MV-4-11 (cell line): ENCODE measurements at regions not wholly inside any gene's neighbourhood (a gene's known extent, or its start where the extent isn't known, plus 50 kb on each side); places are given as distances from the start of the nearest gene placed in this dataset.

Experiments
- DNase-seq: peaks from one replicate; lab custom pipeline; 2025; lab: John Stamatoyannopoulos, UW

DNA sequence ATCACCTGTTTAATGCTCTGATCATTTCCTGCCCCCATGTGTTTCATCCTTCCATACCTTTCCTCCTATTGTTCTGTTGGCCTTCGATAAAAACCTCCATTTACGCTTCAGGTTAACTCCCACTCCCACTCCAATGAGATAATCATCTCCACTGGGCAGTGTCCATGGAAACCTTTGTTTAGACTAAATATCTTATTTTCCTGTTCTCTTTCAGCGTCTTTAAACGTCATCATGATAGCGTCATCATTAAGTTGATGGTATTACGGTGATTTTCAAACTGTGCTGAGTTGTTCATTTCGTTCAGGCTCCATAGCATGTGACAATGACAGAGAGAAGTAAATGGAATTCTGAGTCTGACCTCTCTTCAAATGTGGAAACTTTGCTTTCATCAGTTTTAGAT, 970.5 kb upstream of the SLC35B3 start:
- no peak for DNase-seq

DNA sequence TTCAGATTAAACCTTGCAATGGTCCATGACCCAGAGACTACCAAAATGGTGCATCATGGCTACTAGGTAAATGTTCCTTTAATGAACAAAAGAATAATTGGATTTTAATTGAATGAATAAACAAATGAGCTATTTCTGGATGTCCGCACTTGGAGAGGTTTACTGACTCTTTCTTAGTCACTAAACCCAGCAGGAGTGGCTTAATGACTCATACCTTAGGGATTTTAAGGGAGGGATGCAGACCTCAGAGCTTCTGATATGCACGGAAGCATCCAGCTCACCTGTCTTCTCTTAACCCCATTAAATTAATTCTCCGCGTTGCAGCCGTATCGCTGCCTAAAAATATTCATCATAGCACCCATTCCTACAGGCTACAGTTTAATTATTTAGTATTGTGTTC, 970.0 kb upstream of the SLC35B3 start:
- no peak for DNase-seq

DNA sequence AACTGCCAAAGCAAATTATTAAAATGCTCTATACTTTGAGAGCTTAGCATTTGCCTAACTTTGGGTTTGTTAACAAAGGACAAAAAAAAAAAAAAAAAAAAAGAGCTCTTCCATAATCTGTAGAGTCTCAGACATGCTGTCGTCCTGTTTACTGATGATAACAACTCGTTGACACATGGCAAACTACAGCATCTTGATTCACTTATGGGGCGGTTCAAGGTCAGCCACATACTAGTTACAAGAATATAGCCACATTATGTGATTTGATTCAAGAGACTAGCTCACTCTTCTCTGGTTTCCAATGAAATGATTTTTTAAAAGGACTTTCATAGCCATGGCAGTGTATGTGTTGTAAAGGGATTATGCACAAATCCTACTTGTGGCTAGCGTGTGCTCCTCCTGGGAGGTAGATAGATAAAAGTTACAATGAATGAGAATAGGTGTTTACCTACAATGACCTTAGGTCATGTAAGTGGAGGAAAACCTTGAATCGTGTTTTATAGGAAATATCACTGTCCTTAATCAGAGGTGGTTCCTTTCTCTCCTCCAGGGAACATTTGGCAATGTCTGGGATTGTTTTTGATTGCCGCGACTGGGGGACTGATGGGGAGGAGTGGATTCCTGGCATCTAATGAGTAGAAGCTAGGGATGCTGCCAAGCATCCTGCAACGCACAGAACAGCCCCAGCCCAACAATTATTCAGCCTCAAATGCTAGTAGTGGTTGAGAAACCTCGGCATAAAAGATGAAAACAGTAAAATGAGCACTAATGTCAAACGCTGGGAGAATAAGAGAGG, 969.2 kb upstream of the SLC35B3 start:
- no peak for DNase-seq

DNA sequence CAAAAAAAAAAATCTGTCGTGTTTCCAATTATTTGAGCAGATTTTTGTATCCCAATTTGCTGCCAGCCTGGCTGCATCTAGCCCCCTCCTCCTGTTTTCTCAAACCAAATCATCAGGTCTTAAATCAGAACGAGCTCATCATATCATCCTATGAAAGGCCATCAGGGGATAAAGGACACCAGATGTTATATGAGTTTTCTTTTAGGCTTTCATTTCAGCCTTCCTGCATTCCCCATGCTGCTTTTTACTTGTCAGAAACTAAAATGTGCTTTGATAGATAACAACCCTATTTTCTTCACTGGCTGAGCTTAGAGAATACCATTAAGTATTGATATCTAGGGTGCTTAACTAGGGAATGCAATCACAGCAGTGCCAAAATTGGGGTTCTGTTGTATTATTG, 968.4 kb upstream of the SLC35B3 start:
- DNase-seq = no peak

DNA sequence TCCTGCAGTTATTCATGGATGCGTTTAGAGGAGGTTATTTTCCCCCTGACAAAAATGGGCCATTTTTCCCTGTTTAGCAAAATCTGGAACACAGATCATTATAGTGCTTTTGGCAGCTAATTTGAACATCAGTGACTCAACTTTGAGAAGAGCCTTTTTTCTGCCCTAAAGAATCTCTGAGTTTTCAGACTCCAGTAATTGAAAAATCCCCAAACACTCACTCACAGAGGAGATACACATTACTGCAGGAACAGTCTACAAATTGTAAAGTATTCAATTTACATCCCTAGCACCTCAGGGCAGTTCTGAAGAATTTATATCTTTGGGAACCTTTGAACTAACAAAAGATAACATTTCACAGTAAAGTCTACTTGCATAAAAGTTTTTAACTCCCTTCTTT, 966.6 kb upstream of the SLC35B3 start:
- DNase-seq = no peak

DNA sequence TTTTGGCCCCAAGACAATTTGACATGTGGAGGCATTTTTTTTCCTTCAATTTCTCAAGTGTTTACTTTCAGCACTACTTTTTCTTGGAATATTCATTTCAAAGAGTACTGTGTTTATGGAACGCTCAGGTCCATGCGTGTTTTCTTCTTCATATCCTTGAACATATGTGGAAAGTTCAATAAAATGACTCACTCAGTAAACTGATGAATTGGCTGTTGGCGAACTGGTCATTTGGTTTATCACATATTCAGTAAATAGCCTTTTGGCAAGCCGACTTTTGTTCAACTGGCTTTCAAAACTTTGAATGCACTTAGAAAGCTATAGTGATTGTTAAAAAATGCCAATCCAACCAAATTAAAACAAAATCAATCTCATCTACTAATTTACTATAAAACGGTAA, 964.6 kb upstream of the SLC35B3 start:
- no peak for DNase-seq

DNA sequence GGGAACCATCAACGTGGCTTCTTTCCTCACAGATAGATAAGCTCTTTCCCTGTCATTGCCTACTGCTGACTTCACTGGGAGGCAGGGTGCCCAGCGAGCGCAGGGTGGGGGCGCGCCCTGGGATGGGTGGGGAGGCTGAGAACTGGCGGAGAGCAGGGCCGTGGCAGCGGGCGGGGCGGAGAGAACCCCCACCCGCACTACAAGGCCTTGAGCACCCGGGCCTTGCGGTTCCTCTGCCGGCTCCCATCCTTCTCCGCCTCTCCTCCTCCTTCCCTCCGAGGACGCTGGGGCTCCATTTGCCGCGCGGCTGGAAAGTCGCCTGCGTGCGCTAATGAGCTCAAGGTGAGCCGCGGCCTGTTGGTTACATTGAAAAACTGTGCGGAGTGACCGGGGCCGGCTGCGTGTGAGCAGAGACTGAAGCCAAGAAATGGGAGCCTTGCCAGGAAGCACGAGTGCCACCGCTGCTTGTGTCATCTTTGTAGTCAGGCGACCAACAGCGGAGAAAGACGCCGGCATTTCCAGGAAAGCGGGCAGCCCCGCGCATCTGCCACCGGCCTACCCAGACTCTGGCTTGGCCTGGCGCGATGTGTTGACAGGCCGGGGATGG, 963.5 kb upstream of the SLC35B3 start:
- DNase-seq = no peak

DNA sequence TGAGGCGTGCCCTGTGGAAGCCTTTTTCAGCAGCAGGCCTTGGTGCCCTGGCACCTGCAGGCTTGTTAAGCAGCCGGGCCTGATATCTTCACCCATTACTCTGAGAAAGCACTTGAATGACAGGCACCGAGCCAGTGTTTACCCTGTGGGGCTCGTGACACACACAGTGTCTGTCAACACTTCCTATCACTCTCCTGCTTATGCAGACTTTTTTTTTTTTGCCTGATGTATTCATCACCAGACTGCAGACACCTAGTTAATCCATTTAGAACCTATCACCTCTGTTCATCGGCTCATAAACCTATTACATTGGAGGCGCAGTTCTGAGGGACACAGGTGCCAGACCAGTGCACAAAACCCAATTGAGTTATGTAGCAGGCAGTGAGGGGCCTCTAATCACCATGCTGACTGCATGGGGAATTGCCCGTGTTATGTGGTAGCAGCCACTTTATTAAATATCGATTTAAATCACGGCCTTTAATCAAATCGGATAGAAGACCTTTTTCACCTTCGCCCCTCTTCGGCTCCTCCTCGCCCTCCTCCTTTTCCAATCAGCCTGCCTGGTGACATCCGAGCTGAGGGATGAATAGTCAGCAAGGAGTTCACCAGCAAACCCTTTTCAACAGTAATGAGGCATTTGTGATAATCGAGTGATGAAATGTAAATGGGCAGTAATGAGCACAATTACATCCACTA, 962.9 kb upstream of the SLC35B3 start:
- no peak for DNase-seq

DNA sequence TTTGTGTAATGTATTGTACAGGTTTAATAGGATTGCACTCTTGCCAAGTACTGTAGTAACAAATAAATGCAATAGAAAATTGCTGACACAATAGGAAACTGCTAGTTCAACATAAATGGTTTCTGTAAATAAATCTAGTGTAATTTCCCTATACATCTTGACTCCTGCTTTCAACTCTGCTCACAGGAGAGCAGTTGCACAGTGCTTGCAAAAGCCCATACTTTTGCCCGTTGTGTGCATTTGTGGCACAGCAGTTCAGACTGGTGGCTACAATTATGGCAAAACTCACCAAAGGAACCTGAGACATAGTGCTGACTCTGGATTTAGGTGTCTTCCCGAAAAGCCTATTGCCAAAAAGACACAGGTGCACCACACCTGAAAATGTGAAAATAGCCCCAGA, 953.3 kb upstream of the SLC35B3 start:
- no peak for DNase-seq

DNA sequence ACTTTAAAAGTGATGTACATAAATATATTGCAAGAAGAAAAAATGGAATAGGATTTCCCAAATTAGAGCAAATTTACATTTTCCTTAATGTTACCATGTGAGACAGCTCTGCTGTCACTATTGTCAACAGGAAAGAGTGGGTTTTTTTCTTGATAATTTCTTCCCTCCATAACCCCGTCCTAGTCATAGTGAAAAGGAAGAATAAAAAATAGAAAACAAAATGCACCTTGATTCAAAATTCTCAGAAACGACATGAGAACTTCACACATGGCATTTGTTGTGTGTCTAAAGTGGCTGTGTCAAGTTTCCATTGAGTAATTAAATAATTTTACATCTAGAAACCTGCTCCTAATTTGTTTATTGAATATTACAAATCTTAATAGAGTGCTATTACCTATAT, 945.2 kb upstream of the SLC35B3 start:
- DNase-seq = no peak

DNA sequence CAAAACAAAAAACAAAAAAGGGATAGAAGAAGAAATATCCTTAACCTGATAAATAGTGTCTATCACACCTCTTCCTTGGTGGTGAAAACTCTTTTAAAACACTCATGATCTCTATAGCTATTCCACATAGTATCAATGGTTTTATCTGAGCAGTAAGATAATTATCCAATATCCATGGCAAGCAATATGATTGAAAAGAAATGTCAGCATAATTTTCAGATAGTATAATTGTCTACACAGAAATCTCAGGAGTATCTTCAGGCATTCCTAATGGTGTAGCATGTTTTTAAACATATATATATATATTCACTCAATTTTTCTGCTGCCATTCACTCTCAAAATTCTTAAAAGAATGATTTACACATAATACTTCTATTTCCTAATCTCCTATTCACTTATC, 938.0 kb upstream of the SLC35B3 start:
- DNase-seq = no peak

DNA sequence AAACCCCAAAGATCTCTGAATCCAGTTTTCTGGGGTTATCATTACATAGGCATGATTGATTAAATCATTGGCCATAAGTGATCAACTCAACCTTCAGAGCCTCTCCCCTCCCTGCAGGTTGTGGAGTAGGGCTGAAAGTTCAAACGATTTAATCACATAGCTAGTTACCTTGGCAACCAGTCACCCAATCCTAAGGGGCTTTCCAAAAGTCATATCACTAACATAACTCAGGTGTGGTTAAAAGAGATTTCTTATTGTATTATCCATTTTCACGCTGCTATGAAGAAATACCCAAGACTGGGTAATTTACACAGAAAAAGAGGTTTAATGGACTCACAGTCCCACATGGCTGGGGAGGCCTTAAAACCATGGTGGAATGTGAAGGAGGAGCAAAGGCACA, 935.1 kb upstream of the SLC35B3 start:
- DNase-seq = no peak

DNA sequence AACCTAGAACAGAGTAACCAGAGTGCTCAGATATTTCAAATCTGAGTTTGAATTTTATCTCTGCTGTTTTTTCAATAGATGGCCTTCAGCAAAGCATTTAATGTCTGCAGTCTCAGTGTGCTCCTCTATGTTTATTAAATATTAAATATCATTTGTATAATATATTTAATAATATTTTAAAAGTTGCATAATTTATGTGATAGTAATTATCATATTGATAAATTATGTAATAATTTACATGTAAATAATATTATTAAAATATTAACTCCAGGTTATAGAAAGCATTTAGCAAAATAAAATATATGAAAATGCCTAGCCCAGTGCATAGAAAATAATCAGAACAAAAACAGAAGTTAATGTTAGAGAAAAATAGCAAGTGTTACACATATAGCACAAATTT, 930.0 kb upstream of the SLC35B3 start:
- no peak for DNase-seq

DNA sequence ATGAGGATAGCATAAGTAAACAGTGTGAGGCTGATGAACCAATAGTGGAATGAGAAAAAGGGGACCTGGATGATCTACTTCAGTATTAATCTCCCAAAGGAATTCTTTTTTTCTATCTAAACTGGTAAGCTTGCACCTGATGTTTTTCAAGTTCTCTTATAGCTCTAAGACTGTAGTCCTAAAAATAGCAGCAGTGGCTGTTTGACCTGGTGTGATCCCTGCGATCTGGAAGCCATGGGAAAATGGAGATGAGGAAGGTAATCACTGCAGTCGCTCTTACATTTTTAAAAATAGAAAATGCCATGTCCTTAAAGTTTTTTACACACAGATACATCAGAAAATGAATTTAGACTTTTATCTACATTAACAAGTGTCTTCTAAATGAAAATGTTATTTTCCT, 926.4 kb upstream of the SLC35B3 start:
- DNase-seq = no peak

DNA sequence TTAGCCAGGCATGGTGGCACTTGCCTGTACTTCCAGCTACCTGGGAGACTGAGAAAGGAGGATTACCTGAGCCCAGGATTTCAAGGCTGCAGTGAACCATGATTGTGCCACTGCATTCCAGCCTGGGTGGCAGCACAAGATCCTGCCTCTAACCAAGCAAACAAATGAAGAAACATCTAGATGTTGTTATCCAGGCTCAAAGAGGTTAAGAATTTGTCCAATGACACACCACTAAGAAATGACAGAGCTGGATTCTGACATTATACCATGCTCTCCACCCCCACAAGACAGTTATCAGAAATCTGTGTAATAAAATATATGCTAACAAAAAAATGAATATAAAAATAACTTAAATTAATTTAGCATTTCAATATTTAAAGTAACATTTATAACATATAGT, 925.5 kb upstream of the SLC35B3 start:
- no peak for DNase-seq

DNA sequence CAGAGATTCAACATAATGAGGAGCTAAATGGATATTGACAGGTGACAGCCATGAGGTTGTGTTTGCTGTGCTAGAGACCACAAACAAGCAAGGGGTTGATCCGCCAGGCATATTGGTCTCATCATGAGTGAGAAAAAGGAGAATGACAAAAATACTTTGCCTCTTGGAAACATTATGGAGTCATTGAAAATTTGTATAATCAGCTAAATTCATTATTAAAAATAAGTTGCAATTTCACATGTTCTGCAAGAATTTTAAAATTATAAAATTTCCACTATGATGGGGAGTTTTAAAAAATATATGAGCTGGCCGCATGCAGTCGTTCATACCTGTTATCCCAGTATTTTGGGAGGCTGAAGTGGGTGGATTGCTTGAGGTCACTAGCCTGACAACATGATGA, 912.3 kb upstream of the SLC35B3 start:
- DNase-seq = no peak

DNA sequence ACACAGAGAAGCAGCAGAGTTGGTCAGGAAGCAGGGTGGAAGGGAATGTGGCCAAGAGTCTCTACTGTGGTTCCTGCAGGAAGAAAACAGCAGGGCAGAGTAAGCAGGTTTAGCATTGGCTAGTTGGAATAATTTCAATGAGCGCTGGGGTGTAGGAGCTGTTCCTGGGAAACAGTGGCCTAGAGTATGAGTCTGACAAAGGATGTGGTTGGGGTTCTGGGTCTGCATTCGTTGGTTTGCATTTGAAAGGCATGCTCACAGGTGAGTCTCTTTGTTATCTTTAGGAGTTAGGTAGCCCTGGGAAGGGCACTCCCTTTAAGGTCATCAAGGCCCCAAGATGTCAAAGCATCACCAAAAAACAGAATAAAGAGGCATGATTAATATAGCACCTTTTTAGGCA, 911.6 kb upstream of the SLC35B3 start:
- no peak for DNase-seq

DNA sequence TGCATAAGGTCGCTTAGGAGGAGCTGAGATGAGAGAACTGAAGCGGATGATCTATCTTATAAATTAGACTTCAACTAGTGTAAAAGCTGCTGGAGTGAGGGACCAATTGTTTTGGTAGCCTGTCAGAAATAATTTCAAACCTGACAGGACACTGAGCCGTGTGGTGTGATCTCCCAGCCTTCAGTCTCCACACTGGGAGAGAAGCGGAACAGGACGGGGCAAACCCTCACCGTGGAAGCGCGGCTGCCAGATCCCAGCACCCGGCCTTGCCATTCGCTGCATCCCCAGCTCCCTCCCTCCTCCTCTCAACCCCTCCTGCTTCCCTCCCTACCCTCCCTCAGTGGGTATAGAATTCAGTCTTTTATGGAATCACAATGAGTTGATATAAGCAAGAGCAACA, 900.1 kb upstream of the SLC35B3 start:
- DNase-seq = no peak

DNA sequence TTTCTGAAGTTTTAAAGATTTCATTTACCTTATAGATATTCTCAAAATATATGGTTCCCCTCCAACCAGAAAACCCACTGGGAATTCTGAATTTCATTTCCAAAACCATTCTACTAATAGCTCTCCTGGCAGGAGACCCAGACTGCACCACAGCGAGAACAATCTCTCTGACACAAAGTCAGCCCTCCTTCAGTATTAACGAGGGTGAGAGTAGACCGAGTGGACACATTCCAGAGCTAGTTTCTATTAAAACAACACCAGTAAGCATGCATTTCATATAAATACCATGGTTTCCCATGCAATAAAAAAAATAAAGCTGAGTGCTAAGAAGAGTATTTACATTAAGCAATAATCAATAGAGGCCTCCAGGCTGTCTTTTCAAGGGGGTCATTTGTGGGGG, 899.6 kb upstream of the SLC35B3 start:
- DNase-seq = no peak

DNA sequence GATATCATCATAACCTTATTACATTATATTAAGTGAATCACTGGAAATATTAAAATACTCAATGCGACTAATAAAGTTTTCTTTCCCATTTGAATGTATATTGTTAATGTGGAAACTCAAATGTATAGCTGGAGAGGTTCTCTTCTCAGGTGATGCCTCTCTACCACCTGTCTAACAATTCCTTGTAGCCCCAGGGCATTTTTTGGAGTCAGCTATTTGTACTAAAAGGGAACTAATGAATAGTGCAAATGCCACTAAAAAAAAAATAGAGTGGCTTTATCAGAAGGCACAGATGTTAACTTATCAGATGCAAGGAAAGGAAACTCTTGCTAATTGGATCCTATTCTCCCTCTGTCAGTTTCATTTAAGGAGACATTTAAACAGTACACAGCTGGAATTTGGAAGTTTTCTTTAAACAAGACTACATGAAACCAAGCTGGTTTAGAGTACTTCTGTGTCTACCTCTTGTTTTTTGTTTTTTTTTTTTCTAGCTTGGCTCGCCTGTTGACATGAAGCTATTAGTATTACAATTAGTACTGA, 897.0 kb upstream of the SLC35B3 start:
- no peak for DNase-seq

DNA sequence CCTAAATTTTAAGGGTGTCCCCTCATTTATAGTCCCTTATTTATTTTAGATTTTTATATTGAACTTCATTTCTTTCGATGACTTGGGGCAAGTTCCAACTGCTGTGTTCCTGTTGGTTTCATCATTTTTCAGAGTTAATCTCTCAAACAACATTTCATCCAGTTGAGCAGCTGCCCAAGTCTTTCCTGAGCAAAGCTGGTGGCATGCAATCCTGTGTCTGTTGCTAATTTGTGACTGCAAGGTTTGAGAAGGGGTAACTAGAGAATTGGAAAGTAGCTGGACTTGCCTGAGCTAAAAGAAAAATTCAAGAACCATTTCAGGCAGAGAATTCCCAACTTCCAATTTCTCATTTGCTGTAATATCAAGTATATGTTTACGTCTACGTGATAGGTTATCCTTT, 881.5 kb upstream of the SLC35B3 start:
- DNase-seq = no peak

DNA sequence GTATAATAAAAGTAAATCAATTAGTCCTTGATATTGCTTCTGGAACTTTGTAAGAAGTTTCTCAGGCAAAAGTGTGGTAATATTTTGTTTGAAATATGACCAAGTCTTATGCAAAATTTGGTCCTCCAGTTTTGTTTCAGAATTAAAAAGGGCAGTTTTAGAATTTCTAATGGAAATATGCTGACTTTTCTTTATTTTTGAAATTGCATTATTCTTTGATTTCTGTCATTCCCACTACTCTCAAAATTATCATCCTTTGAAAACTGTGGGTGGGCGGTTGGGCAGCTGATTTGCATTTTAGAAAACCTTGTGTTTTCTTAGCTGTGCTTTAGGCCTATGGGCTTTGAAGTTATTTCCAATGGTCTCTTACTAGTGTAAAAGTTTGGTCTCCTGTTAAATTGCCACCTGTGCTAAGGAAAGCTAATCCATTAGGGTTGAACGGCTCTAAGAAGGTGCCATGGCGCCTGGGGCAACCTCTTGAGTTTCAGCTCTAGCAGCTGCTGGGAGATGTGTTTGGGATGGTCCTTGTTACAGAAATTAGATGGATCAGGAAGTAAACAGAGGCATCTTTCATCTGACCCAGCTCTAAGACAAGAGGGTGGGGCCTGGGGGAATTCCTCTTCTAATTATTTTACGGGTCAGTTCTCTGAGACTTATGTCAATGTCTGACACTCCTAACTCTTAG, 880.8 kb upstream of the SLC35B3 start:
- DNase-seq = no peak

DNA sequence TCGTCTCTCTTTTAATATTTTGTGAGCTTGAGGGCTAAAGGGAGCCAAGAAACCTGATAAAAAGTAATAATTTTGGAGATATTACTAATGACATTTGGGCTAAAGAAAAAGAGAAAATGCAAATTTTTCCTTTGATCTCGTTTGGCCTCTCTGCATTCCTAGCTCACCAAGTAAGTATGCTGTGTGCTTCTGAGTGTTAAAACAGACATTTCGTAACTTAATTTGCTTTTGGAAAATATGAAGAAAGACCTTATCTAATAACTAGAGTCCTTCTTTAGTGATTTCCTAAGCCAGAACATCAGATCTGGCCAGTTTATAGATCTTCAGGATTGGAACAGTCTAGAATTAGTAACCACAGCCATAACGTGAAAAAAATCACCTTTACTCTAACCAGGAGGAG, 872.9 kb upstream of the SLC35B3 start:
- DNase-seq = no peak
